Muscle of back (tissue), 3 donors: ENCODE measurements at regions not wholly inside any gene's neighbourhood (a gene's known extent, or its start where the extent isn't known, plus 50 kb on each side); places are given as distances from the start of the nearest gene placed in this dataset.
"Not testable (repeated sequence)": the region's sequence is repeated elsewhere in the genome, so short reads cannot be mapped to it uniquely, and the experiment has no call there.

Experiments used
- DNase-seq, 3 donors: peaks; one replicate each; pipeline versions ENCODE4 v3.0.0 to v3.0.0-alpha.2; 2013

DNA sequence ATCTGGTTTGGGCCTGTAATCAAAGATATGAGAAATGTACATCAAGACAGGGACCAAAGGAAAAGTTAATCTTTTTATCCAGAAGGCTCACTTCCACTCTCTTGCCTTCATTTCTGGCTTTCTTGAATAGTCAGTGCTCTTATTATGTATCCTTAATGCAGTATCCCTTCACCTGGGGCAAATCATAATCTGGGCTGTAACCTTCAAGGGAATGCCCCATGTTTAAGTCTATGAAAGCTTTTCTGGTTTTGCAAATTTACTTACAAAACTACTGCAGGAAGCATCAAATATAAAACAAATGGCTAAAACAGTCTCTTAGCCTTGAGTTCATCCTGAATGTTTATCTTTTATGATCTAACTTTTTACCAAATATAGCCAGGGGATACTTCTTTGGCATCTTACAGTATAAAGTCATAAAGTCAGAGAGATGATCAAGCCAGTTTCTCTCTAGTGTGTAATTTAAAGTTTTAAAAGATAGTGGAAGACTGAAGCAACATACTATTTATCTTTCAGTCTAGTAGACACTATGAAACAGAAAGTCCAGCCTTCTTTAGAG lies 1214.8 kb downstream of the STIM2 start:
- DNase-seq: peak in 1 of 3 donors; percentile 10

DNA sequence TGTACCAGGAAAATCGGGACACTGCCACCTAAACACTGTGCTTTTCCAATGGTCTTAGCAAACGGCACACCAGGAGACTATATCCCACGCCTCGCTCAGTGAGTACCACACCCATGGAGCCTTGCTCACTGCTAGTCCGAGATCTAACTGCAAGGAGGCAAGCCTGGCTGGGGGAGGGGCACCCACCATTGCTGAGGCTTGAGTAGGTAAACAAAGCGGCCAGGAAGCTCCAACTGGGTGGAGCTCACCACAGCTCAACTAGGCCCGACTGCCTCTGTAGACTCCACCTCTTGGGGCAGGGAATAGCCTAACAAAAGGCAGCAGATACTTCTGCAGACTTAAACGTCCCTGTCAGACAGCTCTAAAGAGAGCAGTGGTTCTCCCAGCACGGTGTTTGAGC lies 1216.6 kb downstream of the STIM2 start:
- DNase-seq: not testable (repeated sequence)

DNA sequence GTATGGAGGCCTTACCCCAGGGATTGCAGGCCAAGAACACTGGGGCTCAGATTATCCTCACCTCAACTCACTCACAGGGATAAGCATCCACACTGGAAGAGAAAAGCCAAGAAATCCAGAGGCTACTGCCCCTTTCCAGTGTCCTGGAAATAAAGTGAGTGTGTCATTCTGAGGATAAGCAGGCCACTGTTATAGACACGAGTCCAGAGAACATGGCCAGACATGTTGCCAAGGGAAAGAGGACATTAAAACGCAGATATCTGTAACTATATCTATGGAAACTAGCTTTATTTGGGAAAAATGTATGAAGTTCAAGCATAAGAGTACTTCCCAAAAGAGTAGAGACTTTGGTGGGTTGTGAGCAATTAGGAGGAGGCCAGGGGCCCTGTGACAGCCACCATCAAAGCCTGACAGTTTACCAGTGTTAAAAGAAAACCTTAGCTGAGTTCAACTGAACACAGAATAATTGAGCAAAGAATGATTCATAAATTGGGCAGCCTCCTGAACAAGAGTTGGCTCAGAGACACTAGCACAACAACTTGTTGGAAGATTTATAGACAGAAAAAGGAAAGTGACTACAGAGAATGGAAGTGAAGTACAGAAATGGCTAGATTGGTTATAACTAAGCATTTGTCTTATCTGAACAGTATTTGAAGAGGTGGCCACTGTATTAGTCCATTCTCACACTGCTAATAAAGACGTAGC lies 1222.2 kb downstream of the STIM2 start:
- DNase-seq: peak in 1 of 3 donors; percentile 4

DNA sequence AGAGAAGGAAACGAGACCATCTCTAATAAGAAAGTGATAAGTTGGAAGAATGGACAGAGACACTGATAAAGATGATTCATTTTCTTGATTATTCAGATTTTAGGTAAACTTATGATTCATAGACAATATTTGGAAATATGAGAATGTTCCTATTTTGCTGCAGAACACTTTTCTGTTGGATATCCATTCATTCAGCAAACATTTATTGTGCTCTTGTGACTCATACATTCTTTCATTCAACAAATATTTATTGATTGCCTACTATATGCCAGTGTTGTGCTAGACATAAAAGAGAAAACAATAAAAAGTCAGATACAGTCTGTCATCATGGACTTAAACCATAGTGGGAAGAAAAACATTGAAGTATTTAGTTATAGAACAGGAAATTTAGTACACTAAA lies 1232.0 kb downstream of the STIM2 start:
- no peak for DNase-seq

DNA sequence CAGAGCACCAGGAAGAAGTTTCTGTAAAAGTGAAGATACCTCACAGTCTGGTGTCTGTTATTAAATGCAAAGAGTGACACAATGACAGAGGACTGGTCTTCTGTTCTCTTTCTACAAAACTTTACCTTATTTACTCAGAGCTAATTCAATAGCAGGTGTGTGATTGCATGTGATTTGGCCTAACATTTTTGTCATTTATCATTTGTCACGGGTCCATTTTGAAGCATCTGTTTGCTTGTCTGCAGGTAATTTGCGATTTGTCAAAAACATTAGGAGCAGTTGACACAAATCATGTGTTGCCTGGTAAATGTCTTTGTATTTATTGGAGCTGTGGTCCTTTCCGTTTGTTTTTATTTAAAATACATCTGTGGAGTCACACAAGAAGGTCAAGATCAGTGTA lies 1232.4 kb downstream of the STIM2 start:
- DNase-seq: no peak

DNA sequence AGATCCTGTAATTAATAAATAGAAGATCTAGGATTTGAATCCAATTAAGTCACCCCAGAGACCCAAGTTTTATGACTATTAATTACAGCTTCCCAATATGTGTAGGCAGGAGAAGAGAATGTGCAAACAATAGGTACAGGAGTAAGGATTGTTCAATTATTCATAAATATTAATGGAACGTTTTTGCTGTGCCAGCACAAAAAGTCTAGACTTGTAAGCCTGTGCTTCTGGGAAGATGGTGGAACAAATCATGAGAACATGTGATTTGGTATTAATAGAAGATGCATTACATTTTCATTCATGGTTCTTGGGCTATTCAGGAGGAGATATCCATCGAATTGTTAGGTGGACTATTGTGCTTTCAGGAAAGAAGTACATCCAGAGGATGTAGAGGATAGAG lies 1240.9 kb downstream of the STIM2 start:
- no peak for DNase-seq

DNA sequence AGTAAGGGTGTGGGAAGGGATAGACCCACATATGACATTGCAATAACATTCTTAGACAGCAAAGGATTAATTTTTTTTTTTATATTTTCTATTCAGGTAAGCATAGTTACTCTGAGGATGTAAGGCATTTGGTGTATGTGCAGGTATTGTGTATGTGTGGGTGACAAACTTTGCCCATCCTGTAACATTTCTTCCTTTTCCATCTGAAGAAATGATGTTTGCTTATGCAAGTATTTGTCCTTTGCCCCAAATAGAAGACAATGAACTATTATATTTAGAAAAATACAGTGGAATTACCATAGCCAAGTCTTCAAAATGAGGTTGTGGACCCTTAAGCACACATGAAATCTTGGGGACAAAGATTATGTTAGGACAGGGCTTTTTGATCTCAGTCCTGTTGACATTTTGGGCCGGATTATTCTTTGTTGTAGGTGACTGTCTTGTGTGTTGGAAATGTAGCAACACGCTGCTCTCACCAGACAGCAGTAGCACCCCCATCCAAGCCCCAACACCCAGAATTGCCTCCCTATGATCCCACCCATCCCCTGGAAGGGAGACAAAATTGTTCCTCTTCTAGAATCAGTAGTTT lies 1244.7 kb downstream of the STIM2 start:
- DNase-seq: no peak

DNA sequence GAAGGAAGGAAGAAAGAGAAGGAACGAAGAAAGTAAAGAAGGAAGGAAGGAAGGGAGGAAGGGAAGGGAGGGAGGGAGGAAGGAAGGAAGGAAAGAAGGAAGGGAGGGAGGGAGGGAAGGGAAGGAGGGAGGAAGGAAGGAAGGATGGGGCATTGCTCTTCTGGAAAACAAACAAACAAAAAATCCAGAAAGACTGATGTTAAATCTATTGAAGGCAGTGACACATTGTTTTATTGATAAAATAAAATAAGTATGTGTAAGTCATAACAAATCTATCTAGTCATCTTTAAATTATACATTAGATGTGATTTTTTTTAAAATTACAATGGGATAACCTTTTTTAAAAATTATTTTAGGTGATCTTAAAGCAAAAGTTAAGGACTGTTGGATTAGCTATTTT lies 1245.5 kb downstream of the STIM2 start:
- no peak for DNase-seq

DNA sequence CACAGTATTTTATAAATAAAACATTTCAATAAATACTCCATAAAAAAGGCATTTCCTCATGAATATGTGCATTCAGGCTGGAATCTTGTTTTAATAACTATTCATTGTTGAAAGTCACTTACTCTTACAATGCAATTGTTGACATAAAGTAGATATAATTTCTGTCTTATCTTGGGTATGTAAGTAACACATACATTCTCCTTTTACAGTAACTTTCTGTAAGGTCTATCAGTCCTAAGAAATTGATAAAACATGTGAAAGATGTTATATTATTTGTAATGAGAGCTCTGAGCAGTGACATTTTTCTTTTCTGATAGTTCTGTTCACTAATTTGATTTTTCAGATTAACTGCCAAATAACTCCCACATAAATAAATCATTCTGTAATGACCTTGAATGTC lies 1249.2 kb downstream of the STIM2 start:
- no peak for DNase-seq

DNA sequence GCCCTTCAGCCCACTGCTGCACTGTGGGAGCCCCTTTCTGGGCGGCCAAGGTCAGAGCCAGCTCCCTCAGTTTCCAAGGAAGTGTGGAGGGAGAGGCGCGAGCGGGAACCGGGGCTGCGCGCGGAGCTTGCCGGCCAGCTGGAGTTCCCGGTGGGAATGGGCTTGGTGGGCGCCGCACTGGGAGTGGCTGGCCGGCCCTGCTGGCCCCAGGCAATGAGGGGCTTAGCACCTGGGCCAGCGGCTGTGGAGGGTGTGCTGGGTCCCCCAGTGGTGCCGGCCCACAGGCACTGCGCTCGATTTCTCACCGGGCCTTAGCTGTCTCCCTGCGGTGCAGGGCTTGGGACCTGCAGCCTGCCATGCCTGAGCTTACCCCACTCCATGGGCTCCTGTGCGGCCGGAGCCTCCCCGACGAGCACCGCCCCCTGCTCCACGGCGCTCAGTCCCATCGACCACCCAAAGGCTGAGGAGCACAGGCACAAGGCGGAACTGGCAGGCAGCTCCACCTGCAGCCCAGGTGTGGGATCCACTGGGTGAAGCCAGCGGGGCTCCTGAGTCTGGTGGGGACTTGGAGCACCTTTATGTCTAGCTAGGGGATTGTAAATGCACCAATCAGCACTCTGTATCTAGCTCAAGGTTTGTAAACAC lies 1252.2 kb downstream of the STIM2 start:
- DNase-seq: not testable (repeated sequence)

DNA sequence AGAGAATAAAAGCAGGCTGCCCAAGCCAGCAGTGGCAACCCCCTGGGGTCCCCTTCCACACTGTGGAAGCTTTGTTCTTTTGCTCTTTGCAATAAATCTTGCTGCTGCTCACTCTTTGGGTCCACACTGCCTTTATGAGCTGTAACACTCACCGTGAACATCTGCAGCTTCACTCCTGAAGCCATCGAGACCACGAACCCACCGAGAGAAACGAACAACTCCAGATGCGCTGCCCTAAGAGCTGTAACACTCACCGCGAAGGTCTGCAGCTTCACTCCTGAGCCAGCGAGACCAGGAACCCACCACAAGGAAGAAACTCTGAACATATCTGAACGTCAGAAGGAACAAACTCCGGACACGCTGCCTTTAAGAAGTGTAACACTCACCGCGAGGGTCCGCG lies 1252.9 kb downstream of the STIM2 start:
- DNase-seq: not testable (repeated sequence)

DNA sequence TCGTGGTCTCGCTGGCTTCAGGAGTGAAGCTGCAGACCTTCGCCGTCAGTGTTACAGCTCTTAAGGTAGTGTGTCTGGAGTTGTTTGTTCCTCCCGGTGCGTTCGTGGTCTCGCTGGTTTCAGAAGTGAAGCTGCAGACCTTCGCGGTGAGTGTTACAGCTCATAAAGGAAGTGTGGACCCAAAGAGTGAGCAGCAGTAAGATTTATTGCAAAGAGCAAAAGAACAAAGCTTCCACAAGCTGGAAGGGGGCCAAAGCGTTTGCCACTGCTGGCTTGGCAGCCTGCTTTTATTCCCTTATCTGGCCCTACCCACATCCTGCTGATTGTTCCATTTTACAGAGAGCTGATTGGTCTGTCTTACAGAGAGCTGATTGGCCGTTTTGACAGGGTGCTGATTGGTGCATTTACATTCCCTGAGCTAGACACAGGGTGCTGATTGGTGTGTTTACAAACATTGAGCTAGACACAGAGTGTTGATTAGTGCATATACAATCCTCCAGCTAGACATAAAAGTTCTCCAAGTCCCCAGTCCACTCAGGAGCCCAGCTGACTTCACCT lies 1256.0 kb downstream of the STIM2 start:
- DNase-seq: not testable (repeated sequence)

DNA sequence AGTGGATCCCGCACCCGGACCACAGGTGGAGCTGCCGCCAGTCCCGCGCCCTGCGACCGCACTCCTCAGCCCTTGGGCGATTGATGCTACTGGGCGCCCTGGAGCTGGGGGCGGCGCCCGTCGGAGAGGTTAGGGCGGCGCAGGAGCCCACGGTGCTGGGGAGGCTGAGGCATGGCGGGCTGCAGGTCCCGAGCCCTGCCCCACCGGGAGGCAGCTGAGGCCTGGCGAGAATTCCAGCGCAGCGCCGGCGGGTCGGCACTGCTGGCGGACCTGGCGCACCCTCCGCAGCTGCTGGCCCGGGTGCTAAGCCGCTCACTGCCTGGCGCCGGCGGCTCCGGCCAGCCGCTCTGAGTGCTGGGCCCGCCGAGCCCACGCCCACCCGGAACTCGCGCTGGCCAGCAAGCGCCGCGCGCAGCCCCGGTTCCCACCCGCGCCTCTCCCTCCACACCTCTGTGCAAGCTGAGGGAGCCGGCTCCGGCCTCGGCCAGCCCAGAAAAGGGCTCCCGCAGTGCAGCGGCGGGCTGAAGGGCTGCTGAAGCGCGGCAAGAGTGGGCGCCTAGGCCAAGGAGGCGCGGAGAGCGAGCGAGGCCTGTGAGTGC lies 1256.5 kb downstream of the STIM2 start:
- DNase-seq: no peak

DNA sequence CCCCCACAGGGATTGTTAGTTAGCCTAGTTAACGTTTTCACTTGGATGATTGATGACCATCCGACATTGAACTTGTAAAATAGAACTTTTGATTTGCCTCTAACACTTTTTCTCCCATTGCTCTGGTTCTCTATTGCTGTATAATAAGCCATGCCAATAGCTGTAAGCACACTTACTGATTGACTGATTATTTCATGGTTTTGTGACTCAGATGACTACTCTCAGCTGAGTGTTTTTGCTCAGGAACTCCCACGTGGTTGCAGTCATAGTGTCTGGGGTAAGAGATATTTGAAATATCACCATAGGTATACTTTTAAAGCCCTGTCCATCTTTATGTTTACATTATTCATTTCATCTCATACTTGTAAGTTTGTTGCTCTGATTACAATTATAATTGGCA lies 1285.5 kb downstream of the STIM2 start:
- no peak for DNase-seq

DNA sequence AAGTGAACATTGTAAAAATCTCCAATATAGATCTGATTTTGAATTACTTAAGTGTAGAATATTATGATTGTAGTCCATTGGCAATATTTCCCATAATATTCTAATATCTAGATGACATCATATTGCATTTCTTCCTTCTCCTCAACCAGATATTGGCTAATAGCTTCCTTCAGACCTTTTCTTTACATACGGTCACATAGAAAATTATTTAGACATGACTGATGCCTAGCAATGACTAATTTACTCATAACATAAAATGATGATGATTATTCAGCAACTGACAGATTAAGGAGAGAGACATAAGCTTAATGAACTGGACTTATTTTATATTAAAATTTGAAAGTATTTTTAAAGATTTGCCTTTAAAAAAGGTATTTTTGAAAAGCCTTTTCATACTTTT lies 1287.6 kb downstream of the STIM2 start:
- no peak for DNase-seq

DNA sequence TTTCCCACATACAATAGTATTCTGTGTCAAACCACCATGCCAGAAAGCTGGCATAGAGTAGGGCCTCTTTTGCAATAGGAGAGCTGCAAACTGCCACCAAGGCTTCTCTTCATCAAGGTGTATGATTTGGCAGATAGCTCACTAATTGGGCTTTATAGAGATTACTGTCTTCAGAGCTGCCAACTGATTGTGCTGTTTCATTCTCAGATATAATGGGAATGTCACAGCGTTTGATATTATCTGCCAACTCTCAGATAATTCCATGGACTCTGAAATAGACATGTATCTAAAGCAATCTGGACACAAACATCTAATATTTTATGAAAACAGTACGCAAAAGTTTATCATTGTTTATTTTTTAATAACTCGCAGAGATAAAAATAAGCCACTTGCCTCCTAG lies 1289.1 kb downstream of the STIM2 start:
- no peak for DNase-seq

DNA sequence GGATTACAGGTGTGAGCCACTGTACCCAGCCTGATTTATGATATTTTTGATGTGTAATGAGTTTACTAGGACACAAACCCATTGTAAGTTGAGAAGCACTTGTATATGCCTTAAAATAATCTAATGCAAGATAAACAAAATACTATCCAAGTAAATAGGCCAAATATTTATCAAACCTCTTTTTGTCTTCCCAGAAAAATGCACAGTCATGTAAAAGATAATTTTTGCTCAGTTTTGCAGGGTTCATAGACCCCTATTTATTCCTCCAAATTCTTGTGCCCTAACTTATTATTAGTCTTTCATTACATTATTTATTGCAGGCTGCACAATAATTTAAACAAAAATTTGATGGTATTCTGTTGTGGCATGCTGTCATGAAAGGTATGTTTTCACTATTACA lies 1290.7 kb downstream of the STIM2 start:
- DNase-seq: no peak

DNA sequence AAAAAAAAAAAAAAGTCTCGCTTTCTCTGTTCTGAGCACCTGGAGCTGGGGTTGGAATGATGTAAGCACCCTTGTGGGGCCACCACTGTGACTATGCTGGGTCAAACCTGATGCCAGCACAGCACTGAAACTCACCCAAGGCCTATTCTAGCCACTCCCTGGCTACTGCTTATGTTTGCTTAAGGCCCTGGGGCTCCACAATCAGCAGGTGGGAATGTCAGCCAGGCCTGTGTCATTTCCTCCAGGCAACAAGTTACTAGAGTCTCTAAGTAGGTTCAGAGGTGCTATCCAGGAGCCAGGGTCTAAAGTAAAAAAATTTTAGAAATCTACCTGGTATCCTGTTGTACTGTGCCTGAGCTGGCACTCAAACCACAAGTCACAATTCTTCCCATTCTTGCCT lies 1306.8 kb downstream of the STIM2 start:
- DNase-seq: no peak

DNA sequence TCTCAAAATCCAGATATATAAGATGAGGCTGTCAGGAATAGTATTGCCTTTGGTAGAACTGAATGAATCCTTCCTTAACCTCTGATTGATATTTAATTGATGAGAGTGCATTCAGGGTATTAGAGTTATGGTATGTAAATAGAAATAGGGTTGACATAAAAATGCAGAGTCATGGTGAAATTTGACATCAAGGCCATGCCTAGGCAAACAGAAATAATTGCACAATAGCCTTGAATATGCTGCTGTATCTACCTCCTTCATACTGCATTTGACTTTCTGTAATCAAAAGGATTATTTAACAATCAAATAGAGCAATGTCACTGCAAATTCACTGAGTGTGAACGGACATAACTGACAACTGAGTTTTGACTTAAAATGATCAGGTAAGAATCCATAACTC lies 1316.3 kb downstream of the STIM2 start:
- DNase-seq: no peak

DNA sequence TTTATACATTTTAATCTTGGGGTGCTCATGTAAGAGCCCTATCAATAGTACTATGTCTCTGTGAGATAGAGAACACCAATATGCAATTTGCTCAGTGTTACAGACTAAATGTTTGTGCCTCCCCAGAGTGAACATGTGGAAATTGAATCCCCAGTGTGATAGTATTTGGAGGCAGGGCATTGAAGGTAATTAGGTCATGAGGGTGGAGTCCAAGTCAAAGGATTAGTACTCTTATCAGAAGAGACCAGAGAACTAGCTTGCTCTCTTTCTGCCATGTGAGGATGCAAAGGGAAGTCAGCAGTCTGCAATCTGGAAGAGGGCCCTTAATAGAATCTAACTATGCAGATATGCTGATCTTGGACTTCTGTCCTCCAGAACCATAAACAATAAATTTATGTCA lies 1317.0 kb downstream of the STIM2 start:
- no peak for DNase-seq

DNA sequence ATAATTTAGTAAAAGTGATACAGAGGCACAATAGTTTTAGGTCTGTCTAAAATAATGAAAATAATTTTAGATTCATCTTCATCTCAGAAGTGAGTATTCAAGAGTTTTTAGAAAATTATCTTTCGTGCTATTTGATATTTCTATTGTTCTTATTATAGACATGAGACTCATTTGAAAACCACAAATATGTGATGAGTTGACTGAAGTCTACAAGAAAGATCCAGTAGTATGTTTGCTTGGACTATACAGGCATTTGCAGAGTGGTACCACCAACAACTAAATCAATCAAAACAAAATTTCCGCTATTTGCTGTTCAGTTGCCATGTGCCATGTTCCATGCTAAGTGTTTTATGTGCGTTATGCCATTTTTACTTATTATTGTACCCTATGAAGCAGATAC lies 1318.5 kb downstream of the STIM2 start:
- no peak for DNase-seq

DNA sequence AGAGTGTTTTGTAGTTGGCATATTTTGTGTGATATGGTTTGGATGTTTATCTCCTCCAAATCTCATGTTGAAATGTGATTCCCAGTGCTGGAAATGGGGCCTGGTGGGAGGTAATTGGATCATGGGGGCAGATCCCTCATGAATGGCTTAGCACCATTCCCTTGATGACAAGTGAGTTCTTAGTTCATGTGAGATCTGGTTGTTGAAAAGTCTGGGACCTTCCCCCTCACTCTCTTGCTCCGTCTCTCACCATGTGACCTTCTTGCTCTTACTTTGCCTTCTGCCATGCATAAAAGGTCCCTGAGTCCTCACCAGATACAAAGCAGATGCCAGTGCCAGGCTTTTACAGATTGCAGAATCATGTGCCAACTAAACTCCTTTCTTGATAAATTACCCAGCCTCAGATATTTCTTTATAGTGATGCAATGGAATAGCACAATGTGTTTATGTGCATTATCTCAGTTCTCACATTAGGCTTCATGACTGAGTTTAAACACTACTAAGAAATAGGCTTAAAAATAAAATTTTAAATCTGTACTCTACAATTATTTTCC lies 1348.8 kb downstream of the STIM2 start:
- no peak for DNase-seq
